ENCODE measurements at regions not wholly inside any gene's neighbourhood (a gene's known extent, or its start where the extent isn't known, plus 50 kb on each side); places are given as distances from the start of the nearest gene placed in this dataset.

GRCh38 chr1:14545422-14546025, 53.0 kb upstream of the KAZN start:
- DNase-seq: no peak

GRCh38 chr1:14546416-14546815, 52.1 kb upstream of the KAZN start:
- no peak for DNase-seq
